NT2/D1 (cell line): ENCODE measurements at regions not wholly inside any gene's neighbourhood (a gene's known extent, or its start where the extent isn't known, plus 50 kb on each side); places are given as distances from the start of the nearest gene placed in this dataset.

Source experiments
- DNase-seq: peaks from one replicate; pipeline ENCODE4 v3.0.0-alpha.2; 2011; ENCODE audit warnings: low read depth, low spot score
- H3K27me3 ChIP-seq: 2 replicates; pipeline ENCODE4 v1.6.0; 2011; ENCODE audit warnings: mild to moderate bottlenecking; ENCODE audit not compliant: insufficient read length, insufficient read depth
- H3K36me3 ChIP-seq: 2 replicates; pipeline ENCODE4 v1.6.1; 2011; ENCODE audit warnings: mild to moderate bottlenecking, low read length, mixed read lengths; ENCODE audit not compliant: insufficient read depth, insufficient read length
- H3K4me1 ChIP-seq: 2 replicates; pipeline ENCODE4 v1.5.1; 2011; ENCODE audit not compliant: insufficient read depth, insufficient read length
- H3K4me3 ChIP-seq: 2 replicates; pipeline ENCODE4 v1.5.1; 2011; ENCODE audit warnings: low read depth; ENCODE audit not compliant: insufficient read length
- H3K9ac ChIP-seq: 2 replicates; pipeline ENCODE4 v1.6.0; 2011; ENCODE audit warnings: low read depth; ENCODE audit not compliant: insufficient read length
- H3K9me3 ChIP-seq: 2 replicates; pipeline ENCODE4 v1.5.1; 2011; ENCODE audit warnings: mild to moderate bottlenecking, low read length; ENCODE audit not compliant: insufficient read depth
- SUZ12 ChIP-seq: IDR thresholded peaks from 2 replicates; pipeline ENCODE4 v1.6.1; 2011; ENCODE audit not compliant: insufficient read length, insufficient read depth; ENCODE audit errors: extremely low read depth
- YY1 ChIP-seq: IDR thresholded peaks from 2 replicates; pipeline ENCODE4 v1.6.1; 2011; ENCODE audit not compliant: insufficient read length, insufficient read depth
- ZNF274 ChIP-seq: IDR thresholded peaks from 2 replicates; pipeline ENCODE4 v1.6.1; 2011; ENCODE audit warnings: mild to moderate bottlenecking, low read depth, low read length

GRCh38 chr16:66240088-66240487 is 126.4 kb upstream of the CDH5 start:
- DNase-seq, result no peak
- Histone ChIP-seq H3K9ac (no peak overlapping the region), H3K4me1 (no peaks in the 10 kb centered on the region), H3K9me3 (no peaks in the 10 kb centered on the region), H3K27me3 (no peaks in the 10 kb centered on the region), H3K36me3 (no peaks in the 10 kb centered on the region), H3K4me3 (no peak overlapping the region)
- no peak for TF ChIP-seq SUZ12
- no peak for TF ChIP-seq ZNF274
- no peak for TF ChIP-seq YY1

- no peak for DNase-seq
- TF ChIP-seq SUZ12 (no peak), ZNF274 (no peak), YY1 (no peak)
- no peaks in the 10 kb centered on the region; the same call in 1 of the 2 replicates for H3K9me3 ChIP-seq
These were observed 127.8 kb upstream of the CDH5 start for GRCh38 chr16:66238696-66239095.

DNA sequence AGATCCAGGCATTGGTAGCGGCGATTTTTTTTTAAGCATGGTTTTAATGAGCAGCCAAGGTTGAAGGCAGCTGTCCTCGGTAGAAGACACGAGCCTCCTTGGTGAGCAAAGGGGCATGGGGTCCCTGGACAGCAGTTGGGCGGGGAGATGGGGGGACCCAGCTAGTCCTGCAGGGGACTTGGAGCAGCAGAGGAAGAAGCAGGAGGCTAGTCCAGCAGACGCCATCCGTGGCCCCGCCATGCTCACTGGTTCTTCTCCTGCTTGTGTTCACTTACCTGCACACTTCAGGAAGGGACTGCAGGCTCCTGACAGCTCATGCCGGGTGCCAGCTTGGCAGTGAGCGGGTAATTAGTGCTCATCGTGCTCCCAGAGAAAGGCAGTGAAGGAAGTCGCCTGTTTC is 130.2 kb upstream of the CDH5 start:
- Histone ChIP-seq H3K4me1 (no peaks in the 10 kb centered on the region), H3K9ac (no peak overlapping the region), H3K9me3 (no peaks in the 10 kb centered on the region; the same call in 1 of the 2 replicates), H3K27me3 (no peaks in the 10 kb centered on the region), H3K36me3 (no peaks in the 10 kb centered on the region), H3K4me3 (no peak overlapping the region)
- no peak for TF ChIP-seq ZNF274
- TF ChIP-seq SUZ12, result no peak
- TF ChIP-seq YY1, result no peak
- no peak for DNase-seq

More at GRCh38 chr16:66238696-66239095, 127.8 kb upstream of the CDH5 start:
- Histone ChIP-seq H3K4me3 (no peak overlapping the region), H3K27me3 (no peaks in the 10 kb centered on the region), H3K9ac (no peak overlapping the region), H3K36me3 (no peaks in the 10 kb centered on the region), H3K4me1 (no peaks in the 10 kb centered on the region)

- Histone ChIP-seq H3K27me3 (no peaks in the 10 kb centered on the region), H3K9me3 (no peaks in the 10 kb centered on the region; the same call in 1 of the 2 replicates), H3K4me1 (no peaks in the 10 kb centered on the region), H3K36me3 (no peaks in the 10 kb centered on the region), H3K4me3 (no peak overlapping the region), H3K9ac (no peak overlapping the region)
- DNase-seq, result no peak
- no peak for TF ChIP-seq SUZ12
- TF ChIP-seq ZNF274, result no peak
- no peak for TF ChIP-seq YY1
These were observed 134.9 kb upstream of the CDH5 start for GRCh38 chr16:66231452-66232160.

- Histone ChIP-seq H3K4me3 (no peak overlapping the region), H3K9ac (no peak overlapping the region), H3K4me1 (no peaks in the 10 kb centered on the region), H3K27me3 (no peaks in the 10 kb centered on the region), H3K9me3 (no peaks in the 10 kb centered on the region; the same call in 1 of the 2 replicates), H3K36me3 (no peaks in the 10 kb centered on the region)
- TF ChIP-seq YY1, result no peak
- TF ChIP-seq ZNF274, result no peak
- TF ChIP-seq SUZ12, result no peak
- no peak for DNase-seq
These were observed 136.8 kb upstream of the CDH5 start for GRCh38 chr16:66229651-66230050.

DNA sequence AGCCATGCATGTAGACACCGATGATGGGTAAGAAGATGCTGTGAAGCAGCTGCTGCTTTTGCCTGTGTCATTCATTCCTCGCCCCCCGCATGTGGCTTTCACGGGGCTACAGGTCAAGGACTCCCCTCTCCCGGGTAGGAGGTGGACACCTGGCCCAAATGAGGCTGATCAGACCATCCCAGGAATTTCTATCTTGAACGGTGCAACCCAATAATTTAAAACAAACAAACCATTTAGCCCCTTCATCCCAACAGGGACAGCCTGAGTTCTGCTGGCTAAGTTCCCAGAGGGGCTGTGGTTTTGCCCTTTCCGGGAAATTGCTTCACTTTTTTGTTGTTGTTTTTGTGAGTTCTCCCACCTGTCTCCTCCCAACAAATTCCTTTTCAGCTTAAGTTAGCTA is 137.7 kb upstream of the CDH5 start:
- DNase-seq, result no peak
- H3K9ac ChIP-seq, result no peak overlapping the region
- TF ChIP-seq YY1 (no peak), SUZ12 (no peak), ZNF274 (no peak)
- no peak overlapping the region for H3K4me3 ChIP-seq
- no peaks in the 10 kb centered on the region for H3K36me3 ChIP-seq
- H3K9me3 ChIP-seq, result no peaks in the 10 kb centered on the region; the same call in 1 of the 2 replicates
- peaks cover 2% of the 10 kb centered on the region for H3K4me1 ChIP-seq
- H3K27me3 ChIP-seq, result no peaks in the 10 kb centered on the region

DNA sequence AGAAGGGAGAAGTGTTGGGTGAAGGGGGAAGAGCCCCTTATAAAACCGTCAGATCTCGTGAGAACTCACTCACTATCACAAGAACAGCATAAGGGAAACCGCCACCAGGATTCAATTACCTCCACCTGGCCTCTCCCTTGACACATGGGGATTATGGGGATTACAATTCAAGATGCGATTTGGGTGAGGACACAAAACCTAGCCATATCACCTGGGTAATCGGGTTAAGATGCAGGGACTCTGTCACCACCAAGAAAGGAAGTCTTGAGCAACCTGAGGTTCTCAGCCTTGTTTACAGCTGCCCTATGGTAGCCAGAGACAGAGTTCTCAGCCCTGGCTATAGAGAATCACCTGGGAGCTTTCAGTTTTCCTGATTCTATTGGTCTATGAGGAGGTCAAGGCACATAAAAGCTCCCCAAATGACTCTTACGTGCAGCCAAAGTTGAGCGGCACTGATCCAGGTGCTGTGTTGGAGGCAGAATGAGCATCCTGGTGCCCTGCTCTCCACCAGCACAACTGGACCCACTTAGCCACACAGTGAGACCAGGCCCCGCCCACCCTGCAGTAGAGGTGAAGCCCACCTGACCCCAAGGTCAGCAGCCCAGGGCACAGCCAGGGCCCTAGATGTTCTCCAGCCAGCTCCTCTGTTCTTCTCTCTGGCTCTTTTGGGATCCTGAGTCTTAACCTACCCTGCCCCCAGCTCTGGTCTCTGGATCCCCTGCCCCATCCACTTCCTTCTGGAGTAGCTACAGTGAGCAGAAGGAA is 138.5 kb upstream of the CDH5 start:
- H3K4me1 ChIP-seq, result peaks cover 7% of the 10 kb centered on the region
- no peak for DNase-seq

More for the DNA sequence above, 138.5 kb upstream of the CDH5 start:
- TF ChIP-seq YY1 (no peak), SUZ12 (no peak), ZNF274 (no peak)
- Histone ChIP-seq H3K9me3 (no peaks in the 10 kb centered on the region), H3K9ac (no peak overlapping the region), H3K27me3 (no peaks in the 10 kb centered on the region), H3K36me3 (no peaks in the 10 kb centered on the region), H3K4me3 (no peak overlapping the region)
